Tibial nerve (tissue), 4 donors: ENCODE measurements at regions not wholly inside any gene's neighbourhood (a gene's known extent, or its start where the extent isn't known, plus 50 kb on each side); places are given as distances from the start of the nearest gene placed in this dataset.

Source experiments
- CTCF ChIP-seq, 5 experiments: fragments of 200-600 bp in 3 of 5; fragments of 450-650 bp in 2 of 5; sonication (generic) in 3 of 5; IDR thresholded peaks; one replicate each; pipeline ENCODE4 v1.5.1; 2016 to 2019; ENCODE audit warnings: antibody characterized with exemption in 5 of 5, mild to moderate bottlenecking in 3 of 5, moderate library complexity in 2 of 5
- EP300 ChIP-seq, 2 donors: sonication (generic); formaldehyde crosslinking; IDR thresholded peaks; one replicate each; pipeline ENCODE4 v1.6.1; 2017; ENCODE audit warnings: antibody characterized with exemption in 2 of 2, mild to moderate bottlenecking in 1 of 2
- POLR2A ChIP-seq, 2 donors: fragments of 450-650 bp; IDR thresholded peaks; one replicate each; pipeline ENCODE4 v1.6.1; 2017; ENCODE audit warnings: antibody characterized with exemption in 2 of 2, mild to moderate bottlenecking in 2 of 2, moderate library complexity in 2 of 2

GRCh38 chr13:31485651-31486051 lies 253.7 kb upstream of the RXFP2 start:
- TF ChIP-seq POLR2A (IDR thresholded peaks at IDR 0.05) (no peak), CTCF (IDR thresholded peaks at IDR 0.05) (no peak), EP300 (IDR thresholded peaks at IDR 0.05) (no peak)
